SW480 (cell line): ENCODE measurements at regions not wholly inside any gene's neighbourhood (a gene's known extent, or its start where the extent isn't known, plus 50 kb on each side); places are given as distances from the start of the nearest gene placed in this dataset.

Experiments used
- DNase-seq: peaks from one replicate; pipeline ENCODE4 v3.0.0-alpha.2; 2016; ENCODE audit warnings: low spot score

- no peak for DNase-seq
These were observed 51.0 kb upstream of the KLF13 start for GRCh38 chr15:31275331-31276262.

DNA sequence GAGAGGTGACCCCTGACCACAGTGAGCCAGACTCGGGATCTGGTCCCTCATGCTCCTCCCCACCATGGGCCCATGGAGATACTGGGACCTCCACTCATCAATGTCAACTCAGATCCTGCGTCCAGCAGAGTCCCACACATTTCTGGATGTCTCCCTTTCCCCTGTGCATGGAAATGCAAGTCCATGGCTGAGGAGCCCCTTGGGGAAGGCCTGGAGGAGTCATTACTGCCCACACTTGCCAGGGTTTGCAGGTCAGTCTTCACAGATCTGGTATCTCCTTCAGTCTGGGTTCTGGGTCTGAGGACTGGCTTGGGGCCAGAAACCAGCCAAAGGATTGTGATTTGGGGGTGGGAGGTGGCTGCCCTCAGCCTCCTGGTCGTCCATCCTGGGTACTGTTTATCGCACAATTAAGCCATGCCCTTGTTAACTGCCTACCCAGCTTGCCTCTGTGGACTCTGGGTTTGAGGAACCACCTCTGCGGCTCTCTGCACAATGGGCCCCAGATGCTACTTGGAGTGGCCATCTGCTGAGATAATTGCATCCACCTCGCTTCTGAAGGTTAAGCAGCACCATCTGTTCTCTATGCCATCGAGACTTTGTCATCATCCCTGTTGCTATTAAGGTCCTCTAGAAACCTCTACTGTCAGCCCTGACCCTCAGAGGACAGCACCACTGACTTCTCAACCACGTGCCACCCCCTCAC, 49.9 kb upstream of the KLF13 start:
- DNase-seq = no peak
